NCI-H1930 (cell line): ENCODE measurements at regions not wholly inside any gene's neighbourhood (a gene's known extent, or its start where the extent isn't known, plus 50 kb on each side); places are given as distances from the start of the nearest gene placed in this dataset.
"Not testable (repeated sequence)": the region's sequence is repeated elsewhere in the genome, so short reads cannot be mapped to it uniquely, and the experiment has no call there.

Experiments used
- DNase-seq, 2 experiments: peaks; one replicate each; lab custom pipeline; 2025; lab: John Stamatoyannopoulos, UW

DNA sequence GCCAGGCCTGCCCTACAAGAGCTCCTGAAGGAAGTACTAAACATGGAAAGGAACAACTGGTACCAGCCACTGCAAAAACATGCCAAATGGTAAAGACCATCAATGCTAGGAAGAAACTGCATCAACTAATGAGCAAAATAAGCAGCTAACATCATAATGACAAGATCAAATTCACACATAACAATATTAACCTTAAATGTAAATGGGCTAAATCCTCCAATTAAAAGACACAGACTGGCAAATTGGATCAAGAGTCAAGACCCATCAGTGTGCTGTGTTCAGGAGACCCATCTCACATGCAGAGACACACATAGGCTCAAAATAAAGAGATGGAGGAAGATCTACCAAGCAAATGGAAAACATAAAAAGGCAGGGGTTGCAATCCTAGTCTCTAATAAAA, 119.0 kb upstream of the CARMIL1 start:
- DNase-seq, result not testable (repeated sequence)

DNA sequence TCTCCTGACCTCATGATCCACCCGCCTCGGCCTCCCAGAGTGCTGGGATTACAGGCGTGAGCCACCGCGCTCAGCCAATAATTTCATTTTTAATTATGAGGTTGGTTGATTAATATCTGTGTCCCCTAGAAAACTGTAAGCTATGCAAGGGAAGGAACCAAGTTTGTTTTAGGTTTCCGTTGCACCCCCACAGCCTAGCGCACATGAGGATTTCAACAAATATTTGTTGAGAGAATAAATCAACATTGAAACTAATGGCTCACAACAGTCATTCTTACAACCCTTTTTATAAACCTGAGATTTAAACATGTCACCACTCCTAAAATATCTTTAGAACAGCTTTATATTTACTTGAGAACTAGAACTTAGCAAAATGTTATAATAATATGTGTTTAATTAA, 114.0 kb upstream of the CARMIL1 start:
- DNase-seq, result no peak

DNA sequence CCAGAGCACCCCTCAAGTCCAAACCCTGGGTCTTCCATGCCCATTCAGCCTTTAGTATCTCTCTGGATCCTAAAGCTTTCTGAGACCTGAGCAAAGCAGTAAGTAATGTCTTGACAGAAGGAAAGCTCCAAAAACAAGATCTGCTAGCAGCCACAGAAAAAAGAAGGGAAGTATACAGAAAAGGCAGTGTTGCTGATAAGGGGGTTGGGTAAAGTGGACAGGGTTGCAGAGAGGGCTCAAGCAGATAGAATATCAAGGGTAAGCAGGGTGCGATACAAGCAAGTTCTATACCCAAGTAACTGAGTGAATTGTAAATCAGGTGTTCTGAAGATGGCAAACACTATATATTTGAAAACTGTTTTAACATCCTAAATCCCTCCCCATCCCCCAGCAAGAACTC, 113.4 kb upstream of the CARMIL1 start:
- DNase-seq, result no peak

DNA sequence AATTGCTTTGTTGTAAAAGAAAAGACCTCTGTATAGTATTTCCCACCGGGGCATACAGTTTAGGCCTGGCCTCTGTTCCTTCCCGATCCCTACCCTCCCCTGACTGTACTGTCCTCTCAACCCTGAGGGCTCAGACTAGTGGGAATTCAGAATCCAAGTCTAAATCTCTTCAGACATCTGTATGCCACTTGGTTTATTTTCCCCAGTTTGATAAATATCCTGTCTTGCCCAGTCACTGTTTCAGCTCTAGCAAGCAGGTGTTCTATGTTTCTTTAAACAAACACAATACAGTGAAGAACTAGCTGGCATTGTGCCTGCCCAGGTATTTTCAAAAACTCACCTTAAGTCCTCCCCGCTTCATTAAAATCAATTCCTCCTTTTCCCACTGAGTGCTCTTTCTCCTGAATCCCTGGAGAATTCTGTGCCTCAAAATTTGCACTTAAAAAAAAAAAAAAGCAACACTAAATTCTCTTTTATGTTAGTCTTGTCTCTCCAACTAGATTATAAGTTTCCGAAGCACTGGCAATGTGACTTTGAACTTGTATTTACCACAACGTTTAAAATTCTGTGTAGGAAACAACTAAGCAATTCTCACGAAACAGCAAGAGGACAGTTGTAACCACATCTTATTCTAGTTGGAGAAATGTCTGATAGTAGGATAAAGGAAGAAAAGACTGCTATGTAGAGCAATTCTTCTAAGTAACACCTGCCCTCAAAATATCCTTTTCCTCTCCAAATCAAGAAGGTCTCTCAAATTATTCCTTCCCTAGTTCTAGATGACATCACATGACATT, 112.0 kb upstream of the CARMIL1 start:
- no peak for DNase-seq

DNA sequence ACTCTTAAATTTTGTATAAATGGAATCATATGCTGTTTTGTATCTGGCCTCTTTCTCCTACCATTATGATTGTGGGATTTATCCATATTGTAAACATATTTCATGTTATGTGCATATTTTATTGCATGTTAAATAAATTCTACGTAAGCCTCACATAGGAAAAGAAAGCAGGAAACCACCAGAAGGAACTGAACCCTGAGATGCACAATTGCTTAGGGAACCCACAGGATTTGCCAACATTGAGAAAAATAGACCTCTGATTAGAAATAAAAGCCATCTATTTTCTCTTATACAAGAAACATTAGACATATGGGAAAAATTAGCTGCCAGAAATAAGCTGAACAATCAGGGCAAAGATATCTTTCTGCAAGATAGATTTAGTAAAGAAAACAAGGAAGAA, 111.2 kb upstream of the CARMIL1 start:
- DNase-seq, result no peak

DNA sequence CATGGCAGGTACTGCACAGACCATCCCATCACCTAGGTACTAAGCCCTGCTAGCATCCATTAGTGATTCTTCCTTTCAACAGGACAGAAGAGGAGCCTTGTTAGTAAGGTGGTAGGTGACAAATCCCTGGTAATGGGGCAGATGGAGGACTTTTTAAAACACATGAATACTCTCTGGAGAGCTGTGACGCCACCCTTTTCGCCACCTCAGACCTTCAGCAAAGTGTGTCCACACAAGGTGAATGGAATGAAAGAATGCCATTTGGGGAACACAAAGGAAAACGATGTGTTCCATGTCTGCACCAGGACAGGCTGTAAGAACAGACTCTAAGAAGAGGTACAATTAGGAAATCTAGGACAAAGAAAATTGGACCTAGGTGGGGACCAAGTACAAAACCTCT, 110.5 kb upstream of the CARMIL1 start:
- no peak for DNase-seq

DNA sequence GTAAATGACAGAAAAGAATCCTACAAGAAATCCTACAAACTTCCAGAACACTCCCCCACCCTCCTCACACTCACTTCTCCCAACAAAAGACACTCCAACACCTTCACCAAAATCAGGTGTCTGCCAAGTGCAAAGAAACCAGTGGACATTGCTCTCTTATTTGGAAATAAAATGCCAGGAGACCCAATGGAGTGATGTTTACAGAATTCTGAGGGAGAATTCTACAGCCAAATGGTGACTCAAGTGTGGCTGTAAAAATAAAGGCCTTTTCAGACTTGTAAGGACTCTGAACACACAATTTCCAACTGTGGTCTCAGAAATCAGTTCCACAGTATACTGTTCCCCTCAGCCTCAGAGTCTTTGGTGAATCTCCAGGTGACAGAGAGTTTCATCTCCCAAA, 109.6 kb upstream of the CARMIL1 start:
- DNase-seq, result no peak

DNA sequence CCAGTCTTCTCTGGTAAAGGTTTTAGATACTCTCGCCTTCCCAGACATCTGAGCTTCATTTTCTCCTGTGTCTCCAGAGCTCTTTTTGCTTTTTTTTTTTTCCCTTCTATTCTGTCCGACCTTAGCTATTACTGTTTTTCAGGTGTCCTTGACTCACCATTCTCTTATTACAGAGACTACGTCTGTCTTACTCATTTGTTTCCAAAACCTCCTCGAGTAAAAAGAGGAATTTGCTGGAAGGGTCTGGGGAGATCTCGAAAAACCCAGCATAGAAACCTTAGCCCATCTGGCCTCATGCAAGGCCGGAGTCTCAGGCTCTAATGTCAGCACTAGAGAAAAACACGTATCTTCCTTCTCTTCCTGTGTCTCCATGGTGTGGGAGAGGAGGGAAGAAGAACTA, 109.2 kb upstream of the CARMIL1 start:
- DNase-seq, result no peak

DNA sequence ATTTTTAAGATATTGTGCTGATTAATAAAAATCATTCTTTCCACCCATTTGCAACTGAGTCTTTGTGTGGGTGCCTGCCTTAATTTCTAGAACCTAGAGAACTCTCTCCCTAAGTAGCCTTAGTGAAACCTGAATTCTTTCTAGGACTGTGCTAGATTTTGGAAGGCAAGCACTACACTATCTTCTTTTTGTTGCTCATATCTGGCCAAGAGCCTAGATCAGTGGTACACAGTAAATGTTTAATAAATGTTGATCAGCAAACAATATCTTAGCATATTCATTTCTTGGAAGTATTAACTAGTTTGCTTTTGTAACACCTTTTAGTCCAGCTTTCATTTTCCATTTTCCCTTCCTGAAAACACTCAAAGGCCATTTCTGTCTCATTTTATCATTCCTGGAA, 108.5 kb upstream of the CARMIL1 start:
- no peak for DNase-seq

DNA sequence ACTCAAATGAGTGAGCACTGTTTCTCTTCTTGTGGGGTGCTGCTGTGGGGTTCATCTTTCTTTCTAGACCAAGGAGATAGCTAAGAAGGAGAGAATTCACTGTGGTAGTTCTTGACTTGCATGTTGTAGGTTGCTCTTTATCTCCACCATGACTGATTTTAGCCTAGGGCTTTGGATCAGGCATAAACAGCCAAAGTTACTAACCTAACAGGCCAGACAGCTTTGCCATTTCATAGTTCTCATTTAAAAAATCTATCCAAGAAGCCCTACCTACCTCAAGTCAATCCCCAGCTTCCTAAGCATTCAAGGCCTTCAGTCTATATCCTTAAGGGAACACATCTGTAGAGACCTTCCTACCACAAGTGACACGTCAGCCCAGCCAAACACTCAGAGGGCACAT, 107.9 kb upstream of the CARMIL1 start:
- DNase-seq, result no peak

DNA sequence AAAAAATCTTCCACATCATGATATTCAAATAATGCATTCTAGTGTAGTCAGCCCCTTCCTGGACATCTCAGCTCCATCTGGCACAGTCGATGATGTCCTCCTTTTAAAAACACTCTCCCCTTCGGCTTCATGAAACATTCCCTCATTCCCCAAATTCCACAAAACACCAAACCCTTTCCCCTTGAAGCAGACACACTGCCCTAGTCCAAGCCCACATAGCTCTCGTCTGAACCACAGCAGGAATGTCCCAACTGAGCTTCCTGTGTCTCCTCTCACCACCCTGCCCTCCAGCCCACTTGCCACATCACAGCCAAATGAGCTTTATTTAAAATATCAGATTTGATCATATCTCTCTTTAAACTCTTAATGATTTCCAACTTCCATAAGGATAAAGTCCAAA, 106.4 kb upstream of the CARMIL1 start:
- DNase-seq, result no peak

DNA sequence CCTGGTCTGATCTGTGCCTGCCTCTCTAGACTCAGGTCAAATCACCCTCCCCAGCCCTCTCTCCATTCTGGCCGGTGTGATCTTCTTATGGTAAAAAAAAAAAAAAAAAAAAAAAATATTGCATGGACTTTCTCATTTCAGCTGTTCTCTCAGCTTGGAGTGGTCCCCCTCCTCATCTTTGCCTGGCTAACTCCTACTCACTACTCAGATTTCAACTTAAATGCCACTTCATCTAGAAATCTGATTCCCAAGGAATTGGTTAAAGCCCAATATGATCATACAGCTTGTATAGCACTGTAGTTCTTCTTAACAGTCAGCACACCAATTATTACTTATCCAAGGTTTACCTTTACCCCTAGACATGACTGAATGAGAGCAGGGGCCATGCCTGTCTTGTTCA, 105.9 kb upstream of the CARMIL1 start:
- no peak for DNase-seq

DNA sequence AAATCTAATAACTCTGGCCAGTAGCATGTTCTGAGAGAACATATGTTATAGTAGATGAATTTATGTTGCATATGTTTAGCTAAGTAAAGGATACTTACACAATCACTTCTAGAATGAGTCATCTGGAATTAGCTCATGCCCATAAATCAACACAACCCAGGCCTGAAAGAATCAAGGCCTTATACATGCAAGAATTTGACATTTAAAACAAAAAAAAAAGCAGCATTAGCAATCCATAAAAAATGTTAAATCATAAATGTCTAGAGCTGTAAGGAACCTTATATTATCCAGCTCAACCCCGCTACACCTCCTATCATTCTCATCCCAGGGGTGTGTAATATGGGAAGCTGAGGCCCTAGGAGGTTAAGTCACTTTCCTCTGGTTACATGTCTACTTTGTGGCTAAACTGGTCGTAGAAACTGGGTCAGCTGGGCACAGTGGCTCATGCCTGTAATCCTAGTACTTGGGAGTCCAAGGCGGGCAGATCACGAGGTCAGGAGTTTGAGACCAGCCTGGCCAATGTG, 105.2 kb upstream of the CARMIL1 start:
- DNase-seq, result no peak

DNA sequence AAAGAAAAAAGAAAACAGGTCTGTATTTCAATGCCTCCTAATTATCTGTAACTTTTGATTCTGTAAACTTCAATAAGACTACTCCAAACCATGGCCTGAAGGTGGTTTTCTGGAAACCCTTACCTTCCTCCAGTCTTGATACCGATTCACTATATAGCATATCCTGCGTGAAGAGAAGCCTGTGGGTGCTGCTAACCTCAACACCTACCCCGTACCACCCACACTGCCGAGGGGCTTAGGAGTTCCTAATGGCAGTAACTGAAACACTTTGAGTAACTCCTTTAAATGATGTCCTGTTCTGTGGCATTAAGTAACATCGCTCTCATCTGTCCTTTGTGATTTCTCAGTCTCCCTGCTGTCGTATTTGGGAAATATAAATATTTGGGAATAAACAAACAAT, 104.5 kb upstream of the CARMIL1 start:
- DNase-seq, result no peak

DNA sequence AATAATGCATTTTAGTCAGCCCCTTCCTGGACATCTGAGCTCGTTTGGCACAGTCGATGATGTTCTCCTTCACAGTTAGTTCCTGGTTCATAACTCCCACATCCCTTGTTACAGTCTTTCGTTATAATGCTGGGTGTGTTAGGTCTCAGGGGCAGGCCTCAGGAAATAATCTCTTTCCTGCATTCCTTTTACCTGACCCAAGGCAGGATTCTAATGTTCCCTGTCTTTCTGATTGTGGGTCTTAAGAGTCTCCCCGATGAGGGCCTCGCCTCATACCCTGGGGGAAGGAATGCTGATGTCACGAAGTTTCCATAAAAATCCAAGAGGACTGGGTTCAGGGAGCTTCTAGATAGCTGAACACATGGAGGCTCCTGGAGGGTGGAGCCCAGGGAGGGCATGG, 104.0 kb upstream of the CARMIL1 start:
- no peak for DNase-seq

DNA sequence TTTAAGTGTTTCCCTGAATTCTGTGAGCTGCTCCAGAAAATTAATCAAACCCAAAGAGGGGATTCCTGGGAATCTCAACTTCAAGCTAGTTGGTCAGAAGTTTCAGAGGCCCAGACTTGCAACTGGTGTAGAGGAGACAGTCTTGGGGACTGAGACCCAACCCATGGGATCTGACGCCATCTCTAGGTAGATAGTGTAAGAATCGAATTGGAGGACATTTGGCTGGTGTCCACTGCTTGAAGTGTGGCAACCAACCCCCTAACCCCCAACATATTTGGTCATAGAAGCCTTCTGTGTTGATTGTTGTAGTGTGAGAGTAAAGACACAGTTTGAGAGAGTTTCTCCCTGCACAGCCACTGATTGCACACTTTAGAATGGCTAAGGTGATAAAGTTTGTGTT, 103.5 kb upstream of the CARMIL1 start:
- DNase-seq, result no peak

DNA sequence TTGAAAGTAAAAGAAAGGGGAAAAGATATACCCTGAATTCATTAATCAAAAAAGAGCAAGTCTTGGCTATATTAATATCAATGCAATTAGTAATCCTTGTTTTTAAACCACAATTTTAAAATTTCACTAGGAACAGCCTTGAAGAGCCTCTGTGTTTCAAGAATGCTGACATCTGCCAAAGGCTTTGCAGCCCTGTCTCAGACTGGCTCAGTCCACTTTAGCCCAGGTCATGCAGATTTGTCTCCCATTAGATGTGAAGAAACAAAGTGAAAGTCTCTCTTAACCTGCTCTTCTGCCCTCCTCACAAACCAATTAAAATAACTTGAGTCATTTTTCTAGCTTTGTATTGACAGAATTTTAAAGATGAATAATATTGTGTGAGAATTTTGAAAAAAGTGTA, 102.7 kb upstream of the CARMIL1 start:
- no peak for DNase-seq

DNA sequence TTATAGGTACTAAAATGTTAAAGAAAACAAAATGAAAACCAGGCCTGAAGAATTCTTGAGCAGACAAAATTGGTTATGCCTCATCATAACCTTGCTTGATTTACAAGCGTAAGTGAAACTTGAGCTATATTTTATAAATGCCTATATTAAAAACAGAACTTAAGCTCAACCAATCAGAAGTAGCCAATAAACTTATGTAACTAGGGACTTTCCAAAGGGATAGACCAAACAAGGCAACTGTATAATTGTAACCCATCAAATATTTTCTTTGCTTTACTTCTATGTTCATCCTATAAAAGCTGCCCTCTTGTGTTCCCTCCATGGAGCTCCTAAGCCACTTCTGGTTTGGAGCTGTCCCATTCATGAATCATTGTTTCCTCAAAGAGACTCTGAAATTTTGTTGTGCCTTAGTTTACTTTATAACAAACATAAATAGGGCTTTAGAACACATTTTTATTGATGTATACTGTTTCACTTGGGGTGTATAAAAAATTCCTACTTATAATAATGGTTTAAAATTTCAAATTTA, 101.6 kb upstream of the CARMIL1 start:
- no peak for DNase-seq

DNA sequence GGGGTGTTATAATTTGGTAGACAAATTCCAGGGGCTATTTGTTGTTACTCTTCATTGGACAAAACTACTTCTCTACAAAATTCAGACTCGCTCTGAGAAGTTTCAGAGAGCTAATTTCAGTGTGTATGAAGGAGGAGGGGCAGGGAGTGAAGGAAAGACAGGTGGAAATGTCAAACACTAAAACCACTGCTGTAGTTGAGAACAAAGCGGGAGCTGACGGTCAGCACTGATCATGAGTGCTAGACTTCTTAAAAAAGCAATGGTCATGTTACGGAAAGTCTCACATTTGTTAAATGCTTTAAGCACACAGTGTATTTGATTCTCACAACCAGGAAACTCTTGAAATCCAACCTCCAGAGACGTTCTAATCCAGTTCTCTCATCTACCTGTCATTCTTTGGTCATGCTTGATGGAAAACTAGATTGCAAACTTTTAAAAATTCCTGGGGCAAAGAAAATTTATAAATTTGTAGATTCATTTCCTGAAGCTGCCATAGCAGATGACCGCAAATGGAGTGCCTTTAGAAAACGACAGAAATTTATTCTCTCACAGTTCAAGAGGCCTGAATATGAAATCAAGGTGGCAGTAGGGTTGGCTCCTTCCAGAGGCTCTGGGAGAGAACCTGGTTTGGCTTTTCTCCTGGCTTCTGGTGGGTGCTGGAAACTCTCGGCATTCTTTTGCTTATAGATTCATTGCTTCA, 100.7 kb upstream of the CARMIL1 start:
- no peak for DNase-seq

DNA sequence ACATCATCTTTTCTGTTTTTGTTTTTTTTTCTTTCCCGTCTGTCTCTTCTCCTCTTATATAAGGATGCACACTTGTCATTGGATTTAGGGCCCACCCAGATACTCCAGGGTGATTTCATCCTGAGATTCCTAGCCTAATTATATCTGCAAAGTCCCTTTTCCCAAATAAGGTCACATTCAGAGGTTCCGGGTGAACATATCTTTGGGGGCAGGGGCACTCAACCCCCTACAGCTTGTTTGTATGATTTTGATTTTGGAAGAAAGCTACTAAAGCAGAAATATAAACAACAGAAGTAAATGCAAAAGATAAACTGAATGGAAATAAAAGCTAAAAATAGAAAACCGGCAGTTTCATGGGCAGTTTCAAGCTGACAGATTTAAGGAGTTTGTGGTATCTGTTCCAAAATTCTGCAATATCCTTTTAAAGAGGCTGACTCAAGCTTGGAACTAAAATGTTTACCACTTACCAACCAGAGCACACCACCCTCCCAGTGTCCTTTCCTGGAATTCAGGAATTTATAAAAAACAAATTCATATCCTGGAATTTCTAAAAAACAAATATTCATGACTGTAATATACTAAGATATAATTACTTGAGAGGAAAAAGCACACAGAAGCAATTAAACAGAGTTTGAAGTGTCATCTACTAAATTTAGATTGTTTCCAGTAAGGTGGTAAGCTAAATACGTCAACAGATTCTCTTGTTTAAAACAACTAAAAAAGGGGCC, 100.0 kb upstream of the CARMIL1 start:
- no peak for DNase-seq

DNA sequence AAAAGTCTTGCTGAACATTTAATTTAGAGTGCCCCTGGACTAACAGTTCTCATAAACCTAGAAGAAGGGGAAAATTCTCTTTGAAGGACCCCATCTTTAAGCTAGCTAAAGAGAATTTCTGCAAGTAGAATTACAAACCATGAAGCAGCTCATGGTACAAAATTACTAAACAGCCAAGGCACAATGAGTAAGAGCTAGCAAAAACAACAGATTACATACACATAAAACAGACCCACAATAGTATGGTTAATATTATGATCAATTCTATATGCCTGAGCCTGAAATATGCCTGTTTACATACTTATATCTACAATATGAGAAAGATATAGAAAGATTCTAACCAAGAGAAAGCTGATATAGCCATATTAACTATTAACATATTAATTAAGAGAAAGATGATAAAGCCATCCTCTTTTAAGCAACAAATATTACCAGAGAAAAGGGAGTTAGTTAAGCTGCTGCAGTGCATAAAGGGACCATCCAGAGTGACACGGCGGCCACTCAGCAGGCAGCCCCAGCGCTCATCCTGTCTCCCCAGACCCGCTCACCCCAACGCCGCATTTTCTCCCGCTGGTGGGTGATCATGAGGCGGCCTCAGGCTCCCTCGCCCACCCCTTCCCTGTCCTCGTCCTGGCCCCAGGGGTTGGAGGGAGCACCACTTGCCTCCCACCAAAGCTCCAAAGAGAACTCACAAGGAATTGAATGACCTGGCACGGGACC, 98.4 kb upstream of the CARMIL1 start:
- DNase-seq, result no peak

DNA sequence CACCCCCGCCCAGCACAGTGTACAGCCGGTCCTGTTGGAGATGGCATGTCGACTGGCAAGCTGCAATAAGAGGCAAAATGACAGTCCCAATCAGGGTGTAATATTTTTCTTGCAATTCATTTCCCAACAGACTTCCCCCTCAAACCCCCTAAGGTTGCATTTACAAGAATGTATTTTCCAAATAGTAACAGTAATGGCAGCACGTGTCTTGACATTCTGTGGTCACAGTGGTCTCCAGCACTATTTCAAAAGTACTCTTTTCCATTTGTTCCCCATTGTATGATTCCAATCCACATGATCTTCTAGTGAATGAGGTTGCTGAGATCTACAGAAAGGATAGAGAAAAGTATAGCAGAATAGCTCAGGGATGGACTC, 97.8 kb upstream of the CARMIL1 start:
- no peak for DNase-seq
